ENCODE measurements at regions not wholly inside any gene's neighbourhood (a gene's known extent, or its start where the extent isn't known, plus 50 kb on each side); places are given as distances from the start of the nearest gene placed in this dataset.

- peaks cover 0 to 9% of the 10 kb centered on the region in 2 donors for H3K4me1 ChIP-seq (ENCODE audit: control insufficient read depth in 2 of 2, insufficient read depth in 2 of 2, low read length in 2 of 2)
- no peaks in the 10 kb centered on the region for H3K79me2 ChIP-seq (ENCODE audit: control insufficient read depth, insufficient read depth, low read length)
- no peak for DNase-seq
- Mint-ChIP-seq H3K9me3 (ENCODE audit: insufficient read depth) (no peaks in the 10 kb centered on the region), H3K4me1 (peaks cover 9% of the 10 kb centered on the region), H3K27ac (no peak overlapping the region), H3K4me3 (no peak overlapping the region), H3K27me3 (peaks cover 8% of the 10 kb centered on the region)
- ChIA-PET POLR2A (no interaction called here), CTCF (no interaction called here)
- no peak overlapping the region for H3K4me3 ChIP-seq (ENCODE audit: control extremely low read depth in 1 of 5, extremely low read depth in 1 of 5, insufficient read depth in 1 of 5, low read depth in 2 of 5, low read length in 4 of 5)
- no peak overlapping the region for H3K4me2 ChIP-seq (replicated peaks; ENCODE audit: low read depth, low read length, poor library complexity, severe bottlenecking)
- no peak overlapping the region for H2AFZ ChIP-seq (ENCODE audit: insufficient read depth, low read depth, low read length, poor library complexity, severe bottlenecking)
- H3K27me3 ChIP-seq (replicated peaks in 1 of 4; ENCODE audit: control extremely low read depth in 1 of 4, control insufficient read depth in 3 of 4, insufficient read depth in 4 of 4, low read length in 3 of 4), result peaks cover 0 to 5% (median 2%) of the 10 kb centered on the region in 4 experiments
- H3K27ac ChIP-seq (ENCODE audit: low read length in 2 of 2), result no peak overlapping the region
- no peaks in the 10 kb centered on the region for H3K9me3 ChIP-seq (ENCODE audit: control extremely low read depth in 1 of 3, control insufficient read depth in 2 of 3, insufficient read depth in 1 of 3, low read length in 2 of 3)
- H3K36me3 ChIP-seq (replicated peaks in 1 of 2; ENCODE audit: control extremely low read depth in 1 of 2, control insufficient read depth in 1 of 2, extremely low read depth in 1 of 2, insufficient read depth in 2 of 2, low read length in 1 of 2), result no peaks in the 10 kb centered on the region
- H4K20me1 ChIP-seq (ENCODE audit: control insufficient read depth, insufficient read depth, low read length, poor library complexity, severe bottlenecking), result no peaks in the 10 kb centered on the region
- TF ChIP-seq CTCF (IDR thresholded peaks at IDR 0.05) (no peak), EZH2 (IDR thresholded peaks at IDR 0.05; ENCODE audit: borderline replicate concordance, insufficient read depth, low read depth, low read length, poor library complexity, severe bottlenecking) (no peak)
- intact Hi-C loops (cut with micrococcal nuclease), result no loop called here
- H3K9ac ChIP-seq (ENCODE audit: low read length), result no peak overlapping the region
- no CpG with 5 or more reads among the region's 2 CpGs for WGBS (ENCODE audit: insufficient coverage)
- no peak for ATAC-seq (ENCODE audit: low read depth)
Observed at GRCh38 chr2:215726070-215726469, 287.3 kb downstream of the MREG start.

- CTCF ChIA-PET, result no interaction called here
Observed at GRCh38 chr2:215724146-215724545, 288.3 kb upstream of the FN1 start.

More at GRCh38 chr2:215724146-215724545, 288.3 kb upstream of the FN1 start:
- Histone ChIP-seq H3K4me2 (replicated peaks; ENCODE audit: low read depth, low read length, poor library complexity, severe bottlenecking) (no peak overlapping the region), H3K9me3 (ENCODE audit: control extremely low read depth in 1 of 3, control insufficient read depth in 2 of 3, insufficient read depth in 1 of 3, low read length in 2 of 3) (no peaks in the 10 kb centered on the region), H3K4me1 (ENCODE audit: control insufficient read depth in 2 of 2, insufficient read depth in 2 of 2, low read length in 2 of 2) (peaks cover 0 to 9% of the 10 kb centered on the region in 2 donors), H3K27me3 (replicated peaks in 1 of 4; ENCODE audit: control extremely low read depth in 1 of 4, control insufficient read depth in 3 of 4, insufficient read depth in 4 of 4, low read length in 3 of 4) (peaks cover 0 to 3% (median 0%) of the 10 kb centered on the region in 4 experiments), H3K79me2 (ENCODE audit: control insufficient read depth, insufficient read depth, low read length) (no peaks in the 10 kb centered on the region), H3K4me3 (ENCODE audit: control extremely low read depth in 1 of 5, extremely low read depth in 1 of 5, insufficient read depth in 1 of 5, low read depth in 2 of 5, low read length in 4 of 5) (no peak overlapping the region), H3K36me3 (replicated peaks in 1 of 2; ENCODE audit: control extremely low read depth in 1 of 2, control insufficient read depth in 1 of 2, extremely low read depth in 1 of 2, insufficient read depth in 2 of 2, low read length in 1 of 2) (no peaks in the 10 kb centered on the region), H3K27ac (ENCODE audit: low read length in 2 of 2) (no peak overlapping the region), H4K20me1 (ENCODE audit: control insufficient read depth, insufficient read depth, low read length, poor library complexity, severe bottlenecking) (no peaks in the 10 kb centered on the region), H2AFZ (ENCODE audit: insufficient read depth, low read depth, low read length, poor library complexity, severe bottlenecking) (no peak overlapping the region), H3K9ac (ENCODE audit: low read length) (no peak overlapping the region)
- DNase-seq (no peak), ATAC-seq (ENCODE audit: low read depth) (no peak)
- POLR2A ChIA-PET, result no interaction called here
- Mint-ChIP-seq H3K4me3 (no peak overlapping the region), H3K9me3 (ENCODE audit: insufficient read depth) (no peaks in the 10 kb centered on the region), H3K27me3 (peaks cover 8% of the 10 kb centered on the region), H3K4me1 (peaks cover 9% of the 10 kb centered on the region), H3K27ac (no peak overlapping the region)
- intact Hi-C loops (cut with micrococcal nuclease), result no loop called here
- TF ChIP-seq EZH2 (IDR thresholded peaks at IDR 0.05; ENCODE audit: borderline replicate concordance, insufficient read depth, low read depth, low read length, poor library complexity, severe bottlenecking), result no peak
- TF ChIP-seq CTCF (IDR thresholded peaks at IDR 0.05), result no peak
- WGBS (ENCODE audit: insufficient coverage), result 100% methylated on average over 3 of the region's 5 CpGs
